UCSD-AML1 (cell line): ENCODE measurements at regions not wholly inside any gene's neighbourhood (a gene's known extent, or its start where the extent isn't known, plus 50 kb on each side); places are given as distances from the start of the nearest gene placed in this dataset.

Experiments used
- DNase-seq: peaks from one replicate; lab custom pipeline; 2025; ENCODE audit not compliant: unreplicated experiment; lab: John Stamatoyannopoulos, UW

DNA sequence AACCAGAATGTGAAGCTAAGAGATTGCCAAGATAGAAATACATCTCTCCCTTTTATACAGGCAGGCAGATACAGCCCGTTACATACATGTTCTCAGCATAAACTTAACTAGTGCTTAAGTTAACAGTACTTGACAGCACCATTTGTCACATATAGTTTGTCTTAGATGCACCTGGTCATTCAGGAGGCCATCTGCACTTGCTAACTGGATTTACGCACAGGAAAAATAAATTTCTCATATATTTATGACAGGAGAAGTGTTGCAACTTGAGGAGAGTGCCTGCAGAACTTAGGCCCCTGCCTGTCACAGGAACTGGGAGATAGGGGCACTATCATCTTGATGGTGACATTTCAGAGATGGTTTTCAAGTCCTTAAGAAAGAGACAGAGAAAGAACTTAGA lies 1462.1 kb upstream of the CDH9 start:
- DNase-seq, result no peak

DNA sequence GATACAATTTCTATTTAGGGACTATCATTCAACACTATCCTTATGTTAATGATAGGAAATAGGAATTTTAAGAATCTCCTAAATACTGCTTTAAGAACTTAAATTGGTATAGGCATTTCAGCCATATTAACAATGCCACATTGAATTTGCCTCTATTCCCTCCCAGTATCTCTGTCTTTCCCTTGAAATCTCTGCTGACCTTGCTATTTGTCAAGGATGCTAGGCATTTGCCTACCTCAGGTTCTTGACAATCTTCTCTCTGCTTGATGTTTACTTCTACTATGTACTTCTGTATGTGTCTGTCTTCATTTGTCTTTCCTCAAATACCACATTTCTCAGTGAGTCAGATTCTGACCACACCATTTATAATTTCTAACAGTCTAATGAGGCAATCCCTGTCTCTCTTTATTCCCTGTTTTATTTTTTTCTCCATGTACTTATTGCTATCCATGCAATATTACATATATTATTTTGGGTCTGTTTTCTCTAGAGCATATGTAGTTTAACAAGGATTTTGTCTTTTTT lies 1461.4 kb upstream of the CDH9 start:
- DNase-seq, result no peak

GRCh38 chr5:28495876-28496275 lies 1457.5 kb upstream of the CDH9 start:
- no peak for DNase-seq

DNA sequence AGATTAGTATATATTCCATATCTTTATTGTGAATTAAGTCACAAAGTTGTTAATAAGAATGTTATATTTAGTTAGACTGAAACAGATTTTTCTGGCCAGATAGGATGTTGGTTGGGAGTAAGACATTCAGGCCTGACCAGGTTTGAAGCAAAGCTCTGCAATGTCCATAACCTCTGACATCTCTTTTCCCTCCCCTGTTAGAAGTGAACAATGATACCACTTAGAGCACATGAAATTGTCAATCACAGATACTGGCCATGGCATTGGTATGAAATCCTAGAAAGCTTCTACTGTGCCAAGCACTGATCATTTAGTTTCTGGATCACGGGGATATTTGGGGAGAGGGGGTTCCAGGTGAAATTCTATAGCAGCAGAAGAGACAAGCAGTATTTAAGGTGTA lies 1455.1 kb upstream of the CDH9 start:
- DNase-seq, result no peak

DNA sequence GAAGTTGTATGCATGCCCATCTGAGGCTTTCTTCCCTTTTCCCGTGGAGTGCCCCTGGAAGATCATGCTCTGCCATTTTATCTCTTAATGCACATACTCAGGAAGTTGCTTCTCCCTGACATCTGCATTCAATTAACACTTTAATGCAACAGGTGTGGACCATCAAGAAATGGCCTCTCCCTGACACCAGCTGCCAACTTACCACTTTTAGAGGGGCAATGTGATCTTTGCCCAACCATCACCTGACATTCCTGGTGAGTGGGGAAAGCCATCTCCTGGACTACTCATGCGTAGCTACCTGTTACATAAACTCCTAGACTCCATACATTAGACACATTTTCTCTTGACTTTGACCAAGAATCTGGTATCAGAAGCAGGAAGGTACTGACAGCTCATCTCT lies 1450.4 kb upstream of the CDH9 start:
- no peak for DNase-seq

DNA sequence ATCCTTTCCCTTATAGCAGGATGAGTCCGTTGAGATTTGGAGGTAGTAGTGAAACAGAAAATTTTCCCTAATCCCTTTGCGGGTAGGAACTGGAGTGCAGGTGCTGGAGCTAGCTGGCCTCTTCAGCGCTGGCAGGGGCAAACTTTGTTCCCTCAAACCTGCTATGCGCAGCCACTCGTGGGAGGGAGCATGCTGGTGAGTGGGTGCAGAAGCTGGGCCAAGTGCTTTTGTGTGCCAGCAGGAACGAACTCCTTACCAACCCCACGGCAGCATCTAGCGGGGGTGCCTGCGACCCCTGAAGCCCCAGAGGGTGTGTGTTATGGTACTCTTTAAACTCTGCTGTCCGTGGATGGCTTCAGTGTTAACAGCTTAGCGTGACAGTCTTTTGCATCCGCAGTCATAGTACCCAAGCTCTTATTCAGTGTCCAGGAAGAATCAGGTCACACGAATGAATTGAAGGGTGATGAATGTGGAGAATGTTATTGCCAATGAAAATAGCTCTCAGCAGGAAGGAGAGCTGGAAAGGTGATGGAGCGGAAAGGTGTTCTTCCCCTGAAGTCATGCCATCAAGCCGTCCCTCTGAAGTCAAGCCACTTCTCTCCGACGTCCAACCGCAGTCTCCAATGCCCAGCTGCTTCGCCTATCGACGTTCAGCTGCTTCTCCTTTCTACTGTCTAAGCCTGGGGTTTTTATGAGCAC lies 1445.1 kb upstream of the CDH9 start:
- DNase-seq, result no peak

DNA sequence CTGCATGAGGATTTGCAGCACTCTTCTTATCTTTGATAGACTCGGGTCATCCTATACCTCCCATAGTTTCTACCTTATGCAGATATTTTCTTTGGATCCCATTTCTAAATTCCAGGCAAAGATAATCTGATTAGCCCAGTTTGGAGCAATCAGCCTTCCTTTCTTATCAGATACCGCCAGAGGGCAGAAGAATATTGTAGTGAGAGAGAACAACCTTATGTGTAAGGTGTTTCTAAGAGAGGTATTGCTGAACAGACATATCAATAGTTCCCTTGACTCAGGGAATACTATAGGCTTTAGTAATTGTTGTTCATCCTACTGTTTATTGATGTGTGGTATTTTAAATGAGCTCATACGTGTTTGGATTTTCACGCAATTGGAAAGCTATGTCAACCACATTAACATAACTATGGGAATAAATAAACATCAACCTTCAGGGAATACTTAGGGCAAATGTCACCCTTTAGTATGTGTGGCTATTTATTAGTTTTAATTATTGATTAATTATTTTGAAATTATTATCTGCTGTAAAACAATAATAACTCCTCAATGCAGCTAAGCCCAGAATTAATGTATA lies 1435.2 kb upstream of the CDH9 start:
- DNase-seq, result no peak

DNA sequence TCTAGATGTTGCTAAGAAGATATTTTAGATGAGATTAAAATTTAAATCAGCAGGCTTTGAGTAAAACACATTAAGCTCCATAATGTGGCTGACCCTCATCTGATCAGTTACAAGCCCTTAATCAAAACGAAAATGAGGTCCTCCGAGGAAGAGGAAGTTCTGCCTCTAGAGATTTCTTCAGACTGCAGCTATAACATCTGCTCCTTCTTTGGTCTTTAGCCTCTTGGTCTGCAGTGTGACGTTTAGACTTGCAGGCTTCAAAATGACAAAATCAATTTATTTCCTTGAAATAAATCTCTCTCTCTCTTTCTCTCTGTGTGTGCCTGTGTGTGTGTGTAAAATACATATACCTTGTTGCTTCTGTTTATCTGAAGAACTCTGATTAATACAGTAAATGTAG lies 1429.8 kb upstream of the CDH9 start:
- no peak for DNase-seq

- DNase-seq, result no peak
Observed at GRCh38 chr5:28463728-28464127, 1425.3 kb upstream of the CDH9 start.

DNA sequence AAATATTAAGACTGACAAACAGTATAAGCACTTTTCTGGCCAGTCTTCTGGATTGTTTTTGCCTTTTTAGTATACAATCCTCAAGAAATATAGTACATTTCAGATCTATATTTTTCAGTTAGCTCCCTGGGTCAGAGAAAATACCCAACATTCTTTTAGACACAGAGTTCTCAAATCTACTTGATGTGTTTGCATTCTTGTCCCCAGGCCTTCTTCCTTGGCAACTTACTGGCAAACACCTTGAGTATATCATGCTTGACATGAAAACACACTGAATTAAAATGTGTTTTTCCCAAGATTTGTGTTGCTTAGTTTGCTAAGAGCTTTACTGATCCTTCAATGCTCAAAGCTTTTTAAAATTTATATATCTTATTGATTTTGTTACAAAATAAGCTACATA lies 1413.1 kb upstream of the CDH9 start:
- DNase-seq, result no peak

GRCh38 chr5:28450997-28451396 lies 1412.6 kb upstream of the CDH9 start:
- DNase-seq, result no peak

GRCh38 chr5:28448791-28449190 lies 1410.4 kb upstream of the CDH9 start:
- DNase-seq, result no peak

GRCh38 chr5:28430565-28431178 lies 1392.3 kb upstream of the CDH9 start:
- no peak for DNase-seq

DNA sequence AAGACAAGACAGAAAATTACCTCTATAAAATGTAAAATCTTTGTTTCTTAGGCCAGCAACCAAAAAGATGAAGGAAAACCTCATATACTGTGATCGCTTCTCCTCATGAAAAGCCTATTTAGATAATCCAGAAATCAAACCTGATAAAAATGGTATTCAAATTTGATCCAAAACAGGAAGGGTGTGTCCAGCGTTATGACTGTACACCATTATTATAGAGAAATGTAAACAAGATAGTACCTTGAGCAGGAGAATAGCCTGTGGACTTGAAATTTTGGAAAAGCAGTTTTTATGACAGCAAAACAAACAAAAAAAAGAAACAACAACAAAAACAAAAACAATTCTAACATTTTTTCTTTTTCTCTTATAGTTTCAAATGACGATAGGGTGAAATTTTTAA lies 1382.8 kb upstream of the CDH9 start:
- DNase-seq, result no peak

DNA sequence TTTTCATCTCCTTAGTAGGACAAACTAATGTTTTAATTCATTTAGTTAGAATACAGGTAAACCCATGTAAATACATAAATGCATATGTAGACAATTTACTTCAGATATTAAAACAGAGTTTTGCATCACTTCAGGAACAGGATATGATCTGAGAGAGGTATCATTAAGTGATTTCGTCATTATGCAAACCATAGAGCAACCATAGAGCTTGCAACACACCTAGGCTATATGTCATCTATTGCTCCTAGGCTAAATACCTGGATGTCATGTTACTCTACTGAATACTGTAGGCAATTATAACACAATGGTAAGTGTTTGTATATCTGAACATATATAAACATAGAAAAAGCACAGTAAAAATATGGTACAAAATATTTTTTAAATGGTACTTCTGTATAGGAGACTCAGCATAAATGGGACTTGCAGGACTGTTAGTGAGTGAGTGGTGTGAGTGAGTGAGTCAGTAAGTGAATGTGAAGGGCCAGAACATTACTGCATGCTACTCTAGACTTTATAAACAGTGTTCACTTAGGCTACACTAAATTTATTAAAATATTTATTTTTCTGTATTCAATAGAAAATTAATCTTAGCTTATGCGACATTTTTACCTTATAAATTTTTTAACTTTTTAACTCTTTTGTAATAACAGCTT lies 1377.5 kb upstream of the CDH9 start:
- DNase-seq, result no peak

- no peak for DNase-seq
Observed at GRCh38 chr5:28414619-28415018, 1376.2 kb upstream of the CDH9 start.

DNA sequence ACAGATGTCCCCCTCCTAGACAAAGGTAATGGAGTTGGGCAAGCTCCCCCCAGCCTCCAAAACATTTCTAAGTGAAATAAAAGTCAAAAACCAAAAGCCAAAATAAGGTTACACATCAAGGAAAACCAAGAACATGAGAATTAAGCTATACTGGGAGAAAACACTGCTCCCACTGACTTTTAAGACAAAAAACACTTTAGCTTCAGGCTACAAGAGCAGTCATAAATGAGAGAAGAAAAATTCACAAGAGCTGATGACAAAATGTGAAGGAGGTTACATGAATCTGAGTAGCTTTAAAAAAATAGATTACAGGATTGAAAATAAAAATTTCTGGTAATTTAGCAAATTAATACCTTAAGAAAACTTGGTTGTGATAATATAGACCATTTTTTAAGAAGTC lies 1370.3 kb upstream of the CDH9 start:
- no peak for DNase-seq

- no peak for DNase-seq
Observed at GRCh38 chr5:28408186-28408585, 1369.8 kb upstream of the CDH9 start.

- no peak for DNase-seq
Observed at GRCh38 chr5:28404363-28405071, 1366.1 kb upstream of the CDH9 start.

GRCh38 chr5:28403846-28404245 lies 1365.5 kb upstream of the CDH9 start:
- no peak for DNase-seq

- no peak for DNase-seq
Observed at GRCh38 chr5:28402590-28403301, 1364.4 kb upstream of the CDH9 start.
